Parathyroid adenoma (tissue), 2 donors: ENCODE measurements at regions not wholly inside any gene's neighbourhood (a gene's known extent, or its start where the extent isn't known, plus 50 kb on each side); places are given as distances from the start of the nearest gene placed in this dataset.

Experiments used
- H2AFZ ChIP-seq: fragments of 300-600 bp; sonication (generic); one replicate; pipeline ENCODE4 v1.7.0; 2017; ENCODE audit warnings: antibody characterized with exemption, mild to moderate bottlenecking
- H3K27ac ChIP-seq: fragments of 300-600 bp; sonication (generic); one replicate; pipeline ENCODE4 v1.7.0; 2017
- H3K27me3 ChIP-seq: fragments of 300-600 bp; sonication (generic); one replicate; pipeline ENCODE4 v1.7.0; 2017; ENCODE audit warnings: low read length; ENCODE audit not compliant: control insufficient read depth, insufficient read depth
- H3K36me3 ChIP-seq: fragments of 300-600 bp; sonication (generic); one replicate; pipeline ENCODE4 v1.7.0; 2017; ENCODE audit warnings: low read length; ENCODE audit not compliant: control insufficient read depth, insufficient read depth
- H3K4me1 ChIP-seq: fragments of 300-600 bp; sonication (generic); one replicate; pipeline ENCODE4 v1.7.0; 2017; ENCODE audit warnings: control low read depth
- H3K4me2 ChIP-seq: fragments of 300-600 bp; sonication (generic); one replicate; pipeline ENCODE4 v1.7.0; 2017; ENCODE audit warnings: low read length
- H3K4me3 ChIP-seq: fragments of 300-600 bp; sonication (generic); one replicate; pipeline ENCODE4 v1.7.0; 2017; ENCODE audit warnings: low read depth, low read length
- H3K79me2 ChIP-seq: fragments of 300-600 bp; sonication (generic); one replicate; pipeline ENCODE4 v1.7.0; 2017; ENCODE audit warnings: control low read depth
- H3K9ac ChIP-seq: fragments of 300-600 bp; sonication (generic); one replicate; pipeline ENCODE4 v1.7.0; 2017; ENCODE audit warnings: mild to moderate bottlenecking
- H3K9me3 ChIP-seq: fragments of 300-600 bp; sonication (generic); one replicate; pipeline ENCODE4 v1.7.0; 2017; ENCODE audit warnings: low read length; ENCODE audit not compliant: control insufficient read depth
- TF ChIP-seq, protein P1 (sequence below): fragments of 300-600 bp; sonication (generic); IDR thresholded peaks from one replicate; pipeline ENCODE4 v1.7.0; 2017; ENCODE audit warnings: antibody characterized with exemption, mild to moderate bottlenecking
- donor health status: primary hyperparathyroidism.

- no peaks in the 10 kb centered on the region for H3K27me3 ChIP-seq
- no peak overlapping the region for H3K4me2 ChIP-seq
- TF ChIP-seq, protein P1, sequence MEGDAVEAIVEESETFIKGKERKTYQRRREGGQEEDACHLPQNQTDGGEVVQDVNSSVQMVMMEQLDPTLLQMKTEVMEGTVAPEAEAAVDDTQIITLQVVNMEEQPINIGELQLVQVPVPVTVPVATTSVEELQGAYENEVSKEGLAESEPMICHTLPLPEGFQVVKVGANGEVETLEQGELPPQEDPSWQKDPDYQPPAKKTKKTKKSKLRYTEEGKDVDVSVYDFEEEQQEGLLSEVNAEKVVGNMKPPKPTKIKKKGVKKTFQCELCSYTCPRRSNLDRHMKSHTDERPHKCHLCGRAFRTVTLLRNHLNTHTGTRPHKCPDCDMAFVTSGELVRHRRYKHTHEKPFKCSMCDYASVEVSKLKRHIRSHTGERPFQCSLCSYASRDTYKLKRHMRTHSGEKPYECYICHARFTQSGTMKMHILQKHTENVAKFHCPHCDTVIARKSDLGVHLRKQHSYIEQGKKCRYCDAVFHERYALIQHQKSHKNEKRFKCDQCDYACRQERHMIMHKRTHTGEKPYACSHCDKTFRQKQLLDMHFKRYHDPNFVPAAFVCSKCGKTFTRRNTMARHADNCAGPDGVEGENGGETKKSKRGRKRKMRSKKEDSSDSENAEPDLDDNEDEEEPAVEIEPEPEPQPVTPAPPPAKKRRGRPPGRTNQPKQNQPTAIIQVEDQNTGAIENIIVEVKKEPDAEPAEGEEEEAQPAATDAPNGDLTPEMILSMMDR: no peak
- H3K4me1 ChIP-seq: no peaks in the 10 kb centered on the region
- H3K79me2 ChIP-seq: no peaks in the 10 kb centered on the region
- H3K36me3 ChIP-seq: no peaks in the 10 kb centered on the region
- no peak overlapping the region for H3K4me3 ChIP-seq
- no peak overlapping the region for H3K9ac ChIP-seq
- no peak overlapping the region for H2AFZ ChIP-seq
- no peaks in the 10 kb centered on the region for H3K9me3 ChIP-seq
- no peak overlapping the region for H3K27ac ChIP-seq
Observed at GRCh38 chr12:127536833-127537428, 730.0 kb upstream of the TMEM132C start.

DNA sequence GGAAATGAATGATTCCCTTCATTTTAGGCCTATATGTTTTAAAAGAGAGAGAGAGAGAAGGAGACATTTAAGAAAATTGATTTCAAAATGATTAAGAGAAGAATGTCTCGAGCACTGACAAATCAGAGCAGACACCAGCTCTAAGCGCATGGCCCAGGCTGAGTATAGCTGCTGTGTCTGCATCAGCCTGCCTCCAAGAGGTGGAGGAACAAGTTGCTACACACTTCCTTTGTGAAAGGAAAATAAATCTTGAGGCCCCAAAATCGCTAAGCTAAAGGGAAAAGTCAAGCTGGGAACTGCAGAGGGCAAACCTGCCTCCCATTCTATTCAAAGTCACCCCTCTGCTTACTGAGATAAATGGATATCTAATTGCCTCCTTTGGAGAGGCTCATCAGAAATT is 728.7 kb upstream of the TMEM132C start:
- Histone ChIP-seq H3K9me3 (no peaks in the 10 kb centered on the region), H3K27me3 (no peaks in the 10 kb centered on the region), H3K79me2 (no peaks in the 10 kb centered on the region), H3K9ac (no peak overlapping the region), H3K4me3 (no peak overlapping the region), H3K36me3 (no peaks in the 10 kb centered on the region), H3K4me1 (no peaks in the 10 kb centered on the region), H3K27ac (no peak overlapping the region), H3K4me2 (no peak overlapping the region), H2AFZ (no peak overlapping the region)
- TF ChIP-seq, protein P1: no peak

GRCh38 chr12:127539226-127539858 is 727.6 kb upstream of the TMEM132C start:
- Histone ChIP-seq H3K4me3 (no peak overlapping the region), H3K4me1 (no peaks in the 10 kb centered on the region), H3K9me3 (no peaks in the 10 kb centered on the region), H2AFZ (no peak overlapping the region), H3K9ac (no peak overlapping the region), H3K27ac (no peak overlapping the region), H3K27me3 (no peaks in the 10 kb centered on the region), H3K4me2 (no peak overlapping the region), H3K36me3 (no peaks in the 10 kb centered on the region), H3K79me2 (no peaks in the 10 kb centered on the region)
- TF ChIP-seq, protein P1: no peak

DNA sequence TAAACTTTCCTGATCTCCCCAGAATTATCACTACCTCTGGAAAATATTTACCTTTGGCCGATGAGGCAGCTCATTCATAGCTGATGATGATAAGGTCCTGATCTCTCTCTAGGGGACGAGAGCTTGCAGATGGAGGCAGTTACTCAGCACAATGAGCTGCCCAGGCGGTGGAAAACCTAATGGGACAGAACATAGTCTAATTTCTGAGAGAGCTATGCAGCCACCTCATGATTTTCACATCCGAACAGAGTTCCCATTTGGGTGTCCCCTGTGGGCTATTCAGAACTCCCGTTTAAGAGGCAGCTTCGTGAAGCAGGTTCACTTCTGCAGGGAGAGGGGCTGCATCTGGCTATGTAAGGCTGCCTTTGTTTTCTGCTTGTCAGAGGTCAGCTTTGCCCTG is 724.6 kb upstream of the TMEM132C start:
- Histone ChIP-seq H3K4me3 (no peak overlapping the region), H3K9me3 (no peaks in the 10 kb centered on the region), H2AFZ (no peak overlapping the region), H3K36me3 (no peaks in the 10 kb centered on the region), H3K27me3 (no peaks in the 10 kb centered on the region), H3K9ac (no peak overlapping the region), H3K4me2 (no peak overlapping the region), H3K79me2 (no peaks in the 10 kb centered on the region), H3K4me1 (no peaks in the 10 kb centered on the region), H3K27ac (no peak overlapping the region)
- TF ChIP-seq, protein P1: no peak

DNA sequence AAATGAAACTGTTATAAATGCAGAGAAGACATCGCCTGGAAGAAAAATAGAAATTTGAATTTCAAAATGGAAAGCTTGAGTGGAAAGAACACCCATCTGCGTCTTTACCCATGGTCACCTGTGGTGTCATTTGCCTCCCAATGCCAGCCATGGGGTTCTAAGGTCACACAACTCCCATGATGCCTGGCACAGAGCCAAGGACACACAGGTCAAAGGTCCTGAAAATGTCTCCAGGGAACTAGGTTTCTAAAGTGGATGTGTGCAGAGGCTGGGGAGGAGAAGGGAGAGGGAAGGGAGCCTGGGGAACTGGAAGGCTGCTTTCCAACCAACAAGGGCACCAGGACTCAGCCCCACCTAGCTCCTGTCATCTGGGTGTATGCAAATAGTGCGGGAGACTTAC is 724.0 kb upstream of the TMEM132C start:
- Histone ChIP-seq H3K27ac (no peak overlapping the region), H3K9ac (no peak overlapping the region), H3K4me1 (no peaks in the 10 kb centered on the region), H3K4me3 (no peak overlapping the region), H3K9me3 (no peaks in the 10 kb centered on the region), H2AFZ (no peak overlapping the region), H3K36me3 (no peaks in the 10 kb centered on the region), H3K4me2 (no peak overlapping the region), H3K79me2 (no peaks in the 10 kb centered on the region), H3K27me3 (no peaks in the 10 kb centered on the region)
- TF ChIP-seq, protein P1: no peak
